Activated B cell treated with CpG ODN at 0.5 μM for 24 hours (primary cell): ENCODE measurements at regions not wholly inside any gene's neighbourhood (a gene's known extent, or its start where the extent isn't known, plus 50 kb on each side); places are given as distances from the start of the nearest gene placed in this dataset.

Experiments used
- ATAC-seq: fragments of 200-7000 bp; cut with Tn5 transposase; one replicate; pipeline ENCODE4 v1.10.0; 2021; ENCODE audit warnings: low read depth, mild to moderate bottlenecking, moderate library complexity
- CTCF ChIA-PET: fragments of 350-600 bp; sonication (Branson Sonifier 250); formaldehyde crosslinking; loops from one replicate; lab custom pipeline; 2021; ENCODE audit warnings: antibody characterized with exemption; lab: Charles Lee
- POLR2A ChIA-PET: fragments of 350-600 bp; sonication (Branson Sonifier 250); formaldehyde crosslinking; loops from one replicate; lab custom pipeline; 2021; ENCODE audit warnings: antibody characterized with exemption; lab: Charles Lee
- DNase-seq: peaks from one replicate; pipeline ENCODE4 v3.0.0; 2022
- H3K27ac Mint-ChIP-seq: one replicate; pipeline ENCODE4 v1.8.0; 2020; ENCODE audit warnings: mixed read lengths
- H3K27me3 Mint-ChIP-seq: one replicate; pipeline ENCODE4 v1.8.0; 2021; ENCODE audit warnings: mixed read lengths
- H3K36me3 Mint-ChIP-seq: one replicate; pipeline ENCODE4 v1.8.0; 2021; ENCODE audit warnings: low read depth, mixed read lengths
- H3K4me1 Mint-ChIP-seq: one replicate; pipeline ENCODE4 v1.8.0; 2021; ENCODE audit warnings: mixed read lengths
- H3K4me3 Mint-ChIP-seq: one replicate; pipeline ENCODE4 v1.8.0; 2020; ENCODE audit warnings: mild to moderate bottlenecking, mixed read lengths
- H3K9me3 Mint-ChIP-seq: one replicate; pipeline ENCODE4 v1.8.0; 2020; ENCODE audit warnings: mixed read lengths
- intact Hi-C: fragments of 100-400 bp; cut with micrococcal nuclease; formaldehyde crosslinking; loops from one replicate; pipeline ENCODE4 v1.15.1; 2024
- TF ChIP-seq, protein P1 (sequence below): fragments of 200-600 bp; IDR thresholded peaks from one replicate; pipeline ENCODE4 v1.8.0; 2022; ENCODE audit warnings: antibody characterized with exemption, mild to moderate bottlenecking

DNA sequence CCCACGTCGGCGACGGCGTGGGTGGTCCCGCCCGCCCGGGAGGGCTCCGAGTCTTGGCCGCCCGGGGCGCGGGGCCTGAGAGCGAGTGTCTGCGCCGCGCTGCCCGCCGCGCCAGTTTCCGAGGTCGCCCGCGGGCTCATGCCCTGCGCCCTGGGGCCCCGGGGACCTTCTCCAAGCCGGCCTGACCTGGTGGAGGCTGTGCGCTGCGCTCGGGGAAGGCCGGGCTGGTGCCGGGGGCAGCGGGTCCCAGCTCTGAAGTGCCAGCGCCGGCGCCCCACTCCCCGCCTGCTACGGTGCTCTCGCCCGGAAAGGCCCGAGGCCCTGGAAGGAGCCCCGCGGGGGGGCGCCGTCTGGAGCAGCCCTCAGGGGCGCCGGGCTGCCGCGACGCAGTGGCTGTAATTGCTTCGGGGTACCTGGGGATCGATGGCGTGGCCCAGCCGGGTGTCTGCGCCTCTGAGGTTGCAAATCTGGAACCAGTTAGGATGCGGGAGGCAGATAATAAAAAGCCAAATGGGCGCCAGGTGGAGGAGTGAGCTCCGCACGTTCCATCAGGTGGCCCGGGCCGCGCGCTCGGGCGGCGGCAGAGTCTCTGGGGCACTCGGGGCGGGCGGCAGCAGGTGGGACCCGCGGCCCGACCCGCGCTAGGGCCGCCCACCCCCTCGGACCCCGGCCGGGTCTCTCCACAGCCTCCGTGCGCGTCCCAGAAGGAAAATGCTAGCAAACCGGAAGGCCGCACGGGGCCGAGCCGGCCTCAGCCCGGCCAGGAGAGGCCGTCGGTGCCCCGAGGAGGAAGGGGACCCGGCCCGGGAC lies 102.3 kb upstream of the DIO3 start:
- H3K9me3 Mint-ChIP-seq = no peaks in the 10 kb centered on the region
- intact Hi-C loops = no loop called here

DNA sequence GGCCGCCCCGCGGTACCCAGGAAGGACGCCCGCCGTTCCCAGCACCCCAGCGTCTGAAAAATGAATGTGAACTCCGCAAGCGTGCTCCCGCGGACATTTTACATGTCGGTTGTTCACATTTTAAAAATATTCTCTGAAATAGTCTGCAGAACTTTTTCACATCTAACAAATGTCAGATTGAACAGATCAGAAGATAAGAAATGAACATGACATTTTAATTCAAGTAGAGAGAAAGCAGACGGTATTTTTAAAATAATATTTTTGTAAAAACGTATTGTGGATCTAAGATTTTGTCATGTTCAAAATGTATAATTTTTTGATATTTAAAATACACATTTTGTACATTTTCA lies 101.8 kb upstream of the DIO3 start:
- ChIA-PET CTCF (no interaction called here), POLR2A (no interaction called here)
- intact Hi-C loops = no loop called here
- no peak for DNase-seq
- Mint-ChIP-seq H3K4me3 (no peak overlapping the region), H3K27me3 (peaks cover 34% of the 10 kb centered on the region), H3K4me1 (peaks cover 4% of the 10 kb centered on the region), H3K27ac (no peak overlapping the region), H3K36me3 (no peaks in the 10 kb centered on the region), H3K9me3 (no peaks in the 10 kb centered on the region)
- TF ChIP-seq, protein P1, sequence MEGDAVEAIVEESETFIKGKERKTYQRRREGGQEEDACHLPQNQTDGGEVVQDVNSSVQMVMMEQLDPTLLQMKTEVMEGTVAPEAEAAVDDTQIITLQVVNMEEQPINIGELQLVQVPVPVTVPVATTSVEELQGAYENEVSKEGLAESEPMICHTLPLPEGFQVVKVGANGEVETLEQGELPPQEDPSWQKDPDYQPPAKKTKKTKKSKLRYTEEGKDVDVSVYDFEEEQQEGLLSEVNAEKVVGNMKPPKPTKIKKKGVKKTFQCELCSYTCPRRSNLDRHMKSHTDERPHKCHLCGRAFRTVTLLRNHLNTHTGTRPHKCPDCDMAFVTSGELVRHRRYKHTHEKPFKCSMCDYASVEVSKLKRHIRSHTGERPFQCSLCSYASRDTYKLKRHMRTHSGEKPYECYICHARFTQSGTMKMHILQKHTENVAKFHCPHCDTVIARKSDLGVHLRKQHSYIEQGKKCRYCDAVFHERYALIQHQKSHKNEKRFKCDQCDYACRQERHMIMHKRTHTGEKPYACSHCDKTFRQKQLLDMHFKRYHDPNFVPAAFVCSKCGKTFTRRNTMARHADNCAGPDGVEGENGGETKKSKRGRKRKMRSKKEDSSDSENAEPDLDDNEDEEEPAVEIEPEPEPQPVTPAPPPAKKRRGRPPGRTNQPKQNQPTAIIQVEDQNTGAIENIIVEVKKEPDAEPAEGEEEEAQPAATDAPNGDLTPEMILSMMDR = no peak
- ATAC-seq = no peak

More for the DNA sequence above, 102.3 kb upstream of the DIO3 start:
- no peak for ATAC-seq
- Mint-ChIP-seq H3K27me3 (peaks cover 38% of the 10 kb centered on the region), H3K4me3 (no peak overlapping the region), H3K36me3 (no peaks in the 10 kb centered on the region), H3K27ac (no peak overlapping the region), H3K4me1 (peaks cover 4% of the 10 kb centered on the region)
- ChIA-PET POLR2A (no interaction called here), CTCF (no interaction called here)
- TF ChIP-seq, protein P1 = no peak
- DNase-seq = no peak

DNA sequence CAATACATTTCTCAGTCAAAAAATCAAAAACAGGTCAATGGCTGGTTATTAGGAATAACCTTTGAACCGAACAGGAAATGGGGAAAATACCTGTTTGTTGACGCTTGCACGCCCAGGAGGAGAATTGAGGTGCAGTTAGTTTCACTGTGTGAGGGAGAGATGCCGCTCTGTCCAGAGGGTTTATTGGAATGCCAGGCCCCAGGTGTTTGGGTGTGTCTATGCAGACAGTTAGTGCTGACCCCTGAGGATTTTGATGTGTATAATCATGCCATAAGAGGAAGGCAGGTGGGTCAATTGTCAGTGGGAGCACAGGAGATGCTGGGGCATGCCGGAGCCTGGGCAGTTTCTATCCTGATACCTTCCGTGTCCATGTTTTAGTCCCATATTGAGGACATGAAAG lies 100.8 kb upstream of the DIO3 start:
- DNase-seq (no peak), ATAC-seq (no peak)
- Mint-ChIP-seq H3K4me1 (peaks cover 4% of the 10 kb centered on the region), H3K36me3 (no peaks in the 10 kb centered on the region), H3K27ac (no peak overlapping the region), H3K27me3 (peaks cover 28% of the 10 kb centered on the region), H3K4me3 (no peak overlapping the region), H3K9me3 (no peaks in the 10 kb centered on the region)
- intact Hi-C loops = no loop called here
- TF ChIP-seq, protein P1 = no peak
- ChIA-PET POLR2A (no interaction called here), CTCF (no interaction called here)

DNA sequence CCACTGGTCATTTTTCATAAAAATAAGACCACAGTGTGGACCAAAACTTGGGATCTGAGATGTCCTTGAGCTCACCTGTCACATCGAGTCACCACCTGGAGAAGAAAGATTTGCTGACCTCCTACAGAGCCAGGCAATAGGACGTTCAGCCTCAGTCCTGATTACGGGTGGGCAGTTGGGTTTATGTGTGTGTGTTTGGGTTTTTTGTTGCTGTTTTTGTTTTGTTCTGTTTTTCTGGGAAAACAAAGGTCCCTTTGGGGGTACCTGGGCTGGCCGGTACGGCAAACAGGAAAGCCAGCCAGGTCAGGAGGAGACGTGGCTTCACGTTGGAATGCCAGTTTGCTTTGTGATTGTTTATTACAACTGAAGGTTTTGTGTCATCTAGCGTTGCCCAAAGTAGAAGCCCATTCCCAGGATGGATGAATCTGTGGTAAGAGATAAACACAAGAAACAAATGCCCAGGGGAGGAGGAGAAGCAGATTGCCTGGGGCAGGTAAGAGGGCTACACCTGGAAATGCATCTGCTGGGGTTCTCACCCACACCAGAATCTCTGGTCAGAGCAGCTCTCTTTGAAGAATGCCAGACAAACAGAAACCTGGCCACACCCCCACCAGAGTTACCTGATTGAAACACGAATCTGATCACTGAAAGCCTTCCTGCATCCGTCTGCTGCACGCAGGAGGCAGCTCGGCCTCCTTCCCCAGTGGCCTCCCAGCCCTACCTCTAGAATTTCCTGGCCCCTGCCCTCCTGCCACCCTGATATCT lies 100.1 kb upstream of the DIO3 start:
- intact Hi-C loops = no loop called here
- DNase-seq (no peak), ATAC-seq (no peak)
- H3K36me3 Mint-ChIP-seq = no peaks in the 10 kb centered on the region
- TF ChIP-seq, protein P1 = no peak
- ChIA-PET POLR2A (no interaction called here), CTCF (no interaction called here)
- no peaks in the 10 kb centered on the region for H3K9me3 Mint-ChIP-seq
- H3K4me1 Mint-ChIP-seq = peaks cover 4% of the 10 kb centered on the region
- H3K4me3 Mint-ChIP-seq = no peak overlapping the region
- peaks cover 21% of the 10 kb centered on the region for H3K27me3 Mint-ChIP-seq
- no peak overlapping the region for H3K27ac Mint-ChIP-seq

DNA sequence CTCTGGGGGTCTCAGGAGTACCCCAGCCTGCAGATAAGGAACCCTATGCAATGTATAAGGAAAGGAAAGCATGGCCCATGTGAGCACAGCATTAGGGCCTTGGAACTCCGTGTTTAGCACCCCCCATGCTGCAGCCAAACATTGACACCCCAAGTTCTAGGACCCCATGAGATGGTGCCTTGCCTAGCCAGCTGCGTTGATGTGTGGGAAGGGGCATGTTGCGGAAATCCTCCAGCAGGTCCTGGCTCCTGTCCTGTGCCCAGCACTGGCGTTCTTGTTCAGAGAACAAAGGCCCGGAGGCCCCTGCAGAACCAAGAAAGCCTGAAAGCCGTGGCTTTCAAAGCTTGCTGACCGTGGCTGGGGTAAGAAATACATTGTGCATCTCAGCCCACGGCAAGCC lies 99.4 kb upstream of the DIO3 start:
- CTCF ChIA-PET = no interaction called here
- peaks cover 2% of the 10 kb centered on the region for H3K4me1 Mint-ChIP-seq
- no peak for ATAC-seq

More for the DNA sequence above, 99.4 kb upstream of the DIO3 start:
- no peak for DNase-seq
- Mint-ChIP-seq H3K4me3 (no peak overlapping the region), H3K36me3 (no peaks in the 10 kb centered on the region), H3K9me3 (no peaks in the 10 kb centered on the region), H3K27ac (no peak overlapping the region), H3K27me3 (peaks cover 15% of the 10 kb centered on the region)
- TF ChIP-seq, protein P1 = no peak
- intact Hi-C loops = no loop called here
- POLR2A ChIA-PET = no interaction called here
